Prostate gland (tissue), 2 donors: ENCODE measurements at regions not wholly inside any gene's neighbourhood (a gene's known extent, or its start where the extent isn't known, plus 50 kb on each side); places are given as distances from the start of the nearest gene placed in this dataset.

Source experiments
- DNase-seq: peaks from one replicate; pipeline ENCODE4 v3.0.0-alpha.2; 2019; ENCODE audit warnings: low spot score
- H3K27ac ChIP-seq, 2 donors: fragments of 200-600 bp; sonication (generic); 2 replicates each; pipeline ENCODE4 v1.5.1; 2017 to 2019
- H3K27me3 ChIP-seq: fragments of 200-600 bp; sonication (generic); replicated peaks from 2 replicates; pipeline ENCODE4 v1.5.1; 2019; ENCODE audit not compliant: insufficient read depth
- H3K36me3 ChIP-seq, 2 donors: fragments of 200-600 bp; sonication (generic); 1 replicate in 1 of 2; 2 replicates in 1 of 2; pipeline versions ENCODE4 v1.5.1 to v1.8.1; 2017 to 2019
- H3K4me1 ChIP-seq: fragments of 200-600 bp; sonication (generic); replicated peaks from 2 replicates; pipeline ENCODE4 v1.5.1; 2019
- H3K4me3 ChIP-seq, 2 donors: fragments of 200-600 bp; sonication (generic); 2 replicates each; pipeline ENCODE4 v1.5.1; 2017 to 2019
- H3K9me3 ChIP-seq: fragments of 200-600 bp; sonication (generic); 2 replicates; pipeline ENCODE4 v1.5.1; 2017
- CTCF ChIP-seq, 4 experiments: fragments of 200-600 bp in 2 of 4; fragments of 450-650 bp in 2 of 4; sonication (generic) in 2 of 4; IDR thresholded peaks; 1 replicate in 3 of 4; 2 replicates in 1 of 4; pipeline ENCODE4 v1.5.1; 2016 to 2019; ENCODE audit warnings: antibody characterized with exemption in 4 of 4, mild to moderate bottlenecking in 2 of 4, moderate library complexity in 2 of 4
- POLR2A ChIP-seq: fragments of 450-650 bp; IDR thresholded peaks from one replicate; pipeline ENCODE4 v1.6.1; 2016; ENCODE audit warnings: antibody characterized with exemption, mild to moderate bottlenecking
- POLR2AphosphoS5 ChIP-seq: sonication (generic); formaldehyde crosslinking; IDR thresholded peaks from one replicate; pipeline ENCODE4 v1.6.1; 2017; ENCODE audit warnings: antibody characterized with exemption
- WGBS: methylation state at CpG from one replicate; pipeline ENCODE4 v1.1.5; 2018; 5-methylcytosine and 5-hydroxymethylcytosine counted together
- intact Hi-C: fragments of 100-400 bp; cut with DNase I; formaldehyde crosslinking; loops from one replicate; pipeline ENCODE4 v1.14.2; 2022

- H3K27ac ChIP-seq, result no peak overlapping the region
- H3K4me1 ChIP-seq, result no peaks in the 10 kb centered on the region
- no peaks in the 10 kb centered on the region for H3K9me3 ChIP-seq
- no peak for TF ChIP-seq CTCF (IDR thresholded peaks at IDR 0.05)
- TF ChIP-seq POLR2A, result no peak
- no peak for TF ChIP-seq POLR2AphosphoS5
- no peak overlapping the region for H3K4me3 ChIP-seq
- WGBS, result 76% methylated on average over 1 of the region's 1 CpG
- no peaks in the 10 kb centered on the region for H3K36me3 ChIP-seq
- DNase-seq, result no peak
- no peaks in the 10 kb centered on the region for H3K27me3 ChIP-seq
- intact Hi-C loops, result no loop called here
These were observed 63.1 kb downstream of the TSN start for GRCh38 chr2:121818546-121818945.

GRCh38 chr2:121819846-121820245 lies 64.4 kb downstream of the TSN start:
- intact Hi-C loops, result no loop called here
- no peaks in the 10 kb centered on the region for H3K4me1 ChIP-seq
- no peak for DNase-seq
- no peak overlapping the region for H3K4me3 ChIP-seq
- no peaks in the 10 kb centered on the region for H3K9me3 ChIP-seq
- 59% methylated on average over 6 of the region's 6 CpGs for WGBS
- H3K36me3 ChIP-seq, result no peaks in the 10 kb centered on the region
- no peak for TF ChIP-seq POLR2A
- no peak for TF ChIP-seq POLR2AphosphoS5
- no peak for TF ChIP-seq CTCF (IDR thresholded peaks at IDR 0.05)
- no peaks in the 10 kb centered on the region for H3K27me3 ChIP-seq
- no peak overlapping the region for H3K27ac ChIP-seq

- H3K4me3 ChIP-seq, result no peak overlapping the region
- intact Hi-C loops, result no loop called here
- 85% methylated on average over 6 of the region's 6 CpGs for WGBS
- no peaks in the 10 kb centered on the region for H3K27me3 ChIP-seq
- no peak overlapping the region for H3K27ac ChIP-seq
- no peaks in the 10 kb centered on the region for H3K9me3 ChIP-seq
- H3K4me1 ChIP-seq, result no peaks in the 10 kb centered on the region
- no peak for DNase-seq
- no peaks in the 10 kb centered on the region for H3K36me3 ChIP-seq
- no peak for TF ChIP-seq CTCF (IDR thresholded peaks at IDR 0.05)
- TF ChIP-seq POLR2AphosphoS5, result no peak
- TF ChIP-seq POLR2A, result no peak
These were observed 66.2 kb downstream of the TSN start for GRCh38 chr2:121821476-121822158.

- Histone ChIP-seq H3K4me3 (no peak overlapping the region), H3K9me3 (no peaks in the 10 kb centered on the region), H3K4me1 (no peaks in the 10 kb centered on the region), H3K27me3 (no peaks in the 10 kb centered on the region), H3K36me3 (no peaks in the 10 kb centered on the region), H3K27ac (no peak overlapping the region)
- whole genome bisulfite sequencing, result 81% methylated on average over 4 of the region's 4 CpGs
- no peak for DNase-seq
- intact Hi-C loops, result no loop called here
- TF ChIP-seq POLR2AphosphoS5 (no peak), CTCF (IDR thresholded peaks at IDR 0.05) (no peak), POLR2A (no peak)
These were observed 68.8 kb downstream of the TSN start for GRCh38 chr2:121824264-121824663.
